Mesothelial cell of epicardium (in vitro differentiated cells): ENCODE measurements at regions not wholly inside any gene's neighbourhood (a gene's known extent, or its start where the extent isn't known, plus 50 kb on each side); places are given as distances from the start of the nearest gene placed in this dataset.
"Not testable (repeated sequence)": the region's sequence is repeated elsewhere in the genome, so short reads cannot be mapped to it uniquely, and the experiment has no call there.

Experiments used
- DNase-seq, 2 experiments: peaks; one replicate each; pipeline ENCODE4 v3.0.0; 2021; ENCODE audit warnings: low spot score in 2 of 2; ENCODE audit not compliant: unreplicated experiment in 2 of 2
- H3K27ac Mint-ChIP-seq: 2 replicates; pipeline ENCODE4 v1.8.0; 2021; ENCODE audit warnings: mixed read lengths
- H3K27me3 Mint-ChIP-seq: 2 replicates; pipeline ENCODE4 v1.8.0; 2021; ENCODE audit warnings: low read depth, mixed read lengths
- H3K36me3 Mint-ChIP-seq: 2 replicates; pipeline ENCODE4 v1.8.0; 2021; ENCODE audit warnings: mixed read lengths
- H3K4me1 Mint-ChIP-seq: 2 replicates; pipeline ENCODE4 v1.8.0; 2021; ENCODE audit warnings: mixed read lengths
- H3K4me3 Mint-ChIP-seq: 2 replicates; pipeline ENCODE4 v1.8.0; 2021; ENCODE audit warnings: mild to moderate bottlenecking, moderate library complexity, mixed read lengths
- H3K9me3 Mint-ChIP-seq: 2 replicates; pipeline ENCODE4 v1.8.0; 2021; ENCODE audit warnings: mixed read lengths
- TF ChIP-seq, protein P1 (sequence below): fragments of 200-600 bp; sonication (generic); IDR thresholded peaks from one replicate; pipeline ENCODE4 v1.5.0; 2021; ENCODE audit warnings: antibody characterized with exemption; ENCODE audit not compliant: unreplicated experiment

DNA sequence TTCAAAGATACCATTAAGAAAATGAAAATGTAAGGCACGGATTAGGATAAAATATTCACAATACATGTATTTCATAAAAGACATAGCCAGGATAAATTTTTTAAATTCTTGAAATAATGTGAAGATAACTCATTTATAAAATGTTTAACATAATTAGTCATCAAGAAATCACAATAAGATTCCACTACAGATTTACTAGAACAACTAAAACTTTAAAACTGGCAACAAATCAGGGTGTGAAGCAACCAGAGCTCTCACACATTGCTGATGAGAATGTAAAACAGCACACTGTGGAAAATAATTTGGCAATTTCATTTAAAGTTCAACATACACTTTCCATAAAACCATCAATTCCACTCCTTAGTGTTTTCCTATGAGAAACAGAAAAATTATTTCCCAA lies 89.6 kb upstream of the UBE2E3 start:
- no peaks in the 10 kb centered on the region for H3K36me3 Mint-ChIP-seq
- H3K4me3 Mint-ChIP-seq: no peak overlapping the region
- no peak overlapping the region for H3K27ac Mint-ChIP-seq
- no peaks in the 10 kb centered on the region for H3K4me1 Mint-ChIP-seq
- no peak for DNase-seq
- TF ChIP-seq, protein P1, sequence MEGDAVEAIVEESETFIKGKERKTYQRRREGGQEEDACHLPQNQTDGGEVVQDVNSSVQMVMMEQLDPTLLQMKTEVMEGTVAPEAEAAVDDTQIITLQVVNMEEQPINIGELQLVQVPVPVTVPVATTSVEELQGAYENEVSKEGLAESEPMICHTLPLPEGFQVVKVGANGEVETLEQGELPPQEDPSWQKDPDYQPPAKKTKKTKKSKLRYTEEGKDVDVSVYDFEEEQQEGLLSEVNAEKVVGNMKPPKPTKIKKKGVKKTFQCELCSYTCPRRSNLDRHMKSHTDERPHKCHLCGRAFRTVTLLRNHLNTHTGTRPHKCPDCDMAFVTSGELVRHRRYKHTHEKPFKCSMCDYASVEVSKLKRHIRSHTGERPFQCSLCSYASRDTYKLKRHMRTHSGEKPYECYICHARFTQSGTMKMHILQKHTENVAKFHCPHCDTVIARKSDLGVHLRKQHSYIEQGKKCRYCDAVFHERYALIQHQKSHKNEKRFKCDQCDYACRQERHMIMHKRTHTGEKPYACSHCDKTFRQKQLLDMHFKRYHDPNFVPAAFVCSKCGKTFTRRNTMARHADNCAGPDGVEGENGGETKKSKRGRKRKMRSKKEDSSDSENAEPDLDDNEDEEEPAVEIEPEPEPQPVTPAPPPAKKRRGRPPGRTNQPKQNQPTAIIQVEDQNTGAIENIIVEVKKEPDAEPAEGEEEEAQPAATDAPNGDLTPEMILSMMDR: no peak
- H3K27me3 Mint-ChIP-seq: no peaks in the 10 kb centered on the region
- H3K9me3 Mint-ChIP-seq: peaks cover 6% of the 10 kb centered on the region

DNA sequence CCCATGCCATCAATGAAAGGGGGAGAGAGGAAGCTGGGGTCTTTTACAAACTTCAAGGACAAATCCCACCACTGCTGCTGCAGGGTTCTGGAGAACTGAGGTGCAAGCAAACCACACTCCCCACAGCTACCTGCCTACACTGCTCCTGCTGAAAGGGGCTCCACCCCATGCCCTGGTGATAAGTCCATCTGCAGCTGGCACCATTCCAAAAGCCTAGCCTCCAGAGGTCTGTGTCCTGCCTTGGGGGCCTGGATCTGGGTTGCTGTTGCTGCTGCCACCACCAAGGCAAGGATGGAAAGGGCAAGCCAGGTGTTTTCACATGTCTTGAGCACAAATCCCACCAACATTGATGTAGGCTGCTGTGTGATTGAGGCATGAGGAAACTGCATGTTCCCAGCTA lies 97.4 kb upstream of the UBE2E3 start:
- Mint-ChIP-seq H3K27me3 (no peaks in the 10 kb centered on the region), H3K27ac (no peak overlapping the region), H3K4me3 (no peak overlapping the region), H3K9me3 (peaks cover 51% of the 10 kb centered on the region), H3K36me3 (peaks cover 2% of the 10 kb centered on the region), H3K4me1 (no peaks in the 10 kb centered on the region)
- TF ChIP-seq, protein P1: no peak
- DNase-seq: no peak

DNA sequence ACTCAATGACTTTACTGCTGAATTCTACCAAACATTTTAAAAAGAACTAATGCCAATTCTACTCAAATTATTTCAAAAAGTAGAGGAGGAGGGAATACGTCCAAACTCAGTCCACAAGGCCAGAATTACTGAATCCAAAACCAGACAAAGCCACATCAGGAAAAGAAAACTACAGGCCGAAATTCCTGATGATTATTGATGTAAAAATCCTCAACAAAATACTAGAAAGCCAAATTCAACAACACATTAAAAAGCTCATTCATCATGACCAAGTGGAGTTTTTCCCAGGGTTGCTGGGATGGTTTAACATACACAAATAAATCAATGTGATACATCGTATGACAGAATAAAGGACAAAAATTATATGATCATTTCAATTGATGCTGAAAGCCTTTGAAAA lies 103.9 kb upstream of the UBE2E3 start:
- no peak overlapping the region for H3K4me3 Mint-ChIP-seq
- no peak for DNase-seq
- H3K27ac Mint-ChIP-seq: no peak overlapping the region
- peaks cover 2% of the 10 kb centered on the region for H3K36me3 Mint-ChIP-seq
- TF ChIP-seq, protein P1: no peak
- no peaks in the 10 kb centered on the region for H3K4me1 Mint-ChIP-seq
- no peaks in the 10 kb centered on the region for H3K27me3 Mint-ChIP-seq
- H3K9me3 Mint-ChIP-seq: peaks cover 38% of the 10 kb centered on the region

DNA sequence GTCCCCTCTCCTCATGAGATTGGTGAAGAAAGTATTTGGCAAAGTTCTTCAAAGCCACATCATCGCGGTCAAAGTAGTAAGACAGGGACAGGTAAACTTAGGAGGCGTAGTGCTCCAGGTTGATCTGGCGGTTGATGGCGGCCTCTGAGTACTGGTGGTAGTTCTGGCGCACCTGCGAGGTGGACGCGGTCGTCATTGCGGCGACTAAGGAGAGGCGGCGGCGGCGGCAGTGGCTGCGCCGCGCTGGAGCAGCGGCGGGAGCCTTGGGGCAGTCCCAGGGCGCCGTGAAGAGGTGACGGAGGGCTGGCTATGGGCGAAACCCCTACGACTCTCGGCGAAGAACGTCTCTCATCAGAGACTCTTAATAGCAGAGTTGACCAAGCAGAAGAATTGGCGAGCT lies 107.2 kb upstream of the UBE2E3 start:
- no peak for DNase-seq
- Mint-ChIP-seq H3K4me1 (no peaks in the 10 kb centered on the region), H3K27me3 (no peaks in the 10 kb centered on the region), H3K9me3 (peaks cover 23% of the 10 kb centered on the region), H3K36me3 (peaks cover 2% of the 10 kb centered on the region), H3K4me3 (no peak overlapping the region), H3K27ac (no peak overlapping the region)
- TF ChIP-seq, protein P1: no peak

DNA sequence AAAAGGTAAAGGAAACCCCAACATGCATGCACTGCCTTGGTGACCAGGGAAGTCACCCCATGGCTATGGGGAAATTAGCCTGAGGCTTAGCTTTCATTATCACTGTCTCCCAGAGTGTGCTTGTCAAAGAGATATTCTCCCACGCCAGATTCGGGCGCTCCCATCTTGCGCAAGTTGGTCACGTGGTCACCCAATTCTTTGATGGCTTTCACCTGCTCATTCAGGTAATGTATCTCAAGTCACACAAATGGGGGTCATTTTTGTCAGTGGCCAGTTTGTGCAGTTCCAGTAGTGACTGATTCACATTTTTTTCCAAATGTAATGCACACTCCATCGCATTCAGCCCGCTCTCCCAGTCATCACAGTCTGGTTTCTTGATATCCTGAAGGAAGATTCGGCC lies 107.6 kb upstream of the UBE2E3 start:
- DNase-seq, H3K36me3 Mint-ChIP-seq, H3K27ac Mint-ChIP-seq, H3K27me3 Mint-ChIP-seq, H3K4me3 Mint-ChIP-seq, H3K4me1 Mint-ChIP-seq: not testable (repeated sequence)
- H3K9me3 Mint-ChIP-seq: peaks cover 18% of the 10 kb centered on the region

DNA sequence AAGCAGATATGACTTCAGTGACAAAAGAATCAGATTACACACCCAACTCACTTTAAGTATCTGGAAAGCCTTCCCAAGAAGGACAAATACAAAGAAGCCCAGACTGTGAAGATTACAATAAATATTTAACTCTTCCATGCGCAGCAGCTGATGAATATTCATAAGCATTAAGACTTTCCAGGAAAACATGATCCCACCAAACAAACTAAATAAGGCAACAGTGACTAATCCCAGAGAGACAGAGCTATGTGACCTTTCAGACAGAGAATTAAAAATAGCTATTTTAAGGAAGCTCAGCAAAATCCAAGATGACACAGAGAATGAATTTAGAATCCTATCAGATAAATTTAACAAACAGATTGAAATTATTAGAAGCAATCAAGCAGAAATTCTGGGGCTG lies 108.2 kb upstream of the UBE2E3 start:
- Mint-ChIP-seq H3K36me3 (no peaks in the 10 kb centered on the region), H3K27ac (no peak overlapping the region), H3K4me3 (no peak overlapping the region), H3K9me3 (peaks cover 14% of the 10 kb centered on the region), H3K4me1 (no peaks in the 10 kb centered on the region), H3K27me3 (no peaks in the 10 kb centered on the region)
- no peak for DNase-seq
- TF ChIP-seq, protein P1: no peak
